ENCODE measurements at regions not wholly inside any gene's neighbourhood (a gene's known extent, or its start where the extent isn't known, plus 50 kb on each side); places are given as distances from the start of the nearest gene placed in this dataset.

DNA sequence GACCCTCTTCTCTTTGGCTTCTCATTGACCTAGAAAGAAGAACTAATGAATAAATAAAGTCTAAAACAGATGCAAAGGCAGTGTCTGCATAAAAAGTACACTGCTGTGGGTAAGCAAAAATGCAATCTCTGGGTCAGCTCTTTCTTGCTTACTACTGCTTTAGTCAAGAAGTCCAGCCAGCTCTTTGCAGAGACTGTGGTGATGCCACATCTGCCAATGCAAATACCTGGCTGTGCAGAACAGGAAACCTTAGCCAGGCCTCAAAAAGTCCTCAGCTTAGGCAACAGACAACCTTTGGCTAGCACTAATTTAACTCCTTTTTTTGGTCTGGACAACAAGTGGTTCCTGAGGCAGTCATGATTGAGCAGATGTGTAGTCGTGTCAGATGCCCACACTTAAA lies 73.6 kb upstream of the RND3 start:
- H3K27me3 ChIP-seq (replicated peaks; ENCODE audit: insufficient read depth, low read length): no peaks in the 10 kb centered on the region
- H4K20me1 ChIP-seq (ENCODE audit: insufficient read depth, low read length): no peaks in the 10 kb centered on the region
- H3K9ac ChIP-seq (ENCODE audit: low read length): no peak overlapping the region
- no peaks in the 10 kb centered on the region for H3K79me2 ChIP-seq (ENCODE audit: low read length)
- no peaks in the 10 kb centered on the region for H3K4me1 ChIP-seq (ENCODE audit: low read length)
- no peaks in the 10 kb centered on the region for H3K9me3 ChIP-seq (replicated peaks; ENCODE audit: insufficient read depth, low read length)
- DNase-seq: peak; percentile 36
- no peaks in the 10 kb centered on the region for H3K36me3 ChIP-seq (replicated peaks; ENCODE audit: insufficient read depth, low read length)
- H2AFZ ChIP-seq (ENCODE audit: low read length): no peak overlapping the region
- H3K9me2 ChIP-seq (replicated peaks; ENCODE audit: insufficient read depth, low read length): no peaks in the 10 kb centered on the region
- H3K4me3 ChIP-seq (ENCODE audit: low read length): no peak overlapping the region
- TF ChIP-seq EZH2phosphoT487 (IDR thresholded peaks at IDR 0.05; ENCODE audit: low read length) (no peak), EZH2 (optimal IDR thresholded peaks at IDR 0.05; ENCODE audit: low read depth, low read length) (no peak), CTCF (IDR thresholded peaks at IDR 0.05; ENCODE audit: low read length) (no peak)
- H3F3A ChIP-seq (ENCODE audit: insufficient read depth, low read length): no peaks in the 10 kb centered on the region
- H3K4me2 ChIP-seq (ENCODE audit: low read depth, low read length): no peak overlapping the region
- H3K27ac ChIP-seq (ENCODE audit: low read length): no peak overlapping the region

GRCh38 chr2:150557020-150557600 lies 69.6 kb upstream of the RND3 start:
- Histone ChIP-seq H3F3A (ENCODE audit: insufficient read depth, low read length) (no peaks in the 10 kb centered on the region), H3K9me2 (replicated peaks; ENCODE audit: insufficient read depth, low read length) (no peaks in the 10 kb centered on the region), H3K4me3 (ENCODE audit: low read length) (no peak overlapping the region), H3K9ac (ENCODE audit: low read length) (no peak overlapping the region), H3K36me3 (replicated peaks; ENCODE audit: insufficient read depth, low read length) (no peaks in the 10 kb centered on the region), H3K4me1 (ENCODE audit: low read length) (no peaks in the 10 kb centered on the region), H3K4me2 (ENCODE audit: low read depth, low read length) (no peak overlapping the region), H3K27me3 (replicated peaks; ENCODE audit: insufficient read depth, low read length) (no peaks in the 10 kb centered on the region), H4K20me1 (ENCODE audit: insufficient read depth, low read length) (no peaks in the 10 kb centered on the region), H3K9me3 (replicated peaks; ENCODE audit: insufficient read depth, low read length) (no peaks in the 10 kb centered on the region), H3K27ac (ENCODE audit: low read length) (no peak overlapping the region), H2AFZ (ENCODE audit: low read length) (no peak overlapping the region), H3K79me2 (ENCODE audit: low read length) (no peaks in the 10 kb centered on the region)
- DNase-seq: no peak
- TF ChIP-seq EZH2 (optimal IDR thresholded peaks at IDR 0.05; ENCODE audit: low read depth, low read length) (no peak), EZH2phosphoT487 (IDR thresholded peaks at IDR 0.05; ENCODE audit: low read length) (no peak)

DNA sequence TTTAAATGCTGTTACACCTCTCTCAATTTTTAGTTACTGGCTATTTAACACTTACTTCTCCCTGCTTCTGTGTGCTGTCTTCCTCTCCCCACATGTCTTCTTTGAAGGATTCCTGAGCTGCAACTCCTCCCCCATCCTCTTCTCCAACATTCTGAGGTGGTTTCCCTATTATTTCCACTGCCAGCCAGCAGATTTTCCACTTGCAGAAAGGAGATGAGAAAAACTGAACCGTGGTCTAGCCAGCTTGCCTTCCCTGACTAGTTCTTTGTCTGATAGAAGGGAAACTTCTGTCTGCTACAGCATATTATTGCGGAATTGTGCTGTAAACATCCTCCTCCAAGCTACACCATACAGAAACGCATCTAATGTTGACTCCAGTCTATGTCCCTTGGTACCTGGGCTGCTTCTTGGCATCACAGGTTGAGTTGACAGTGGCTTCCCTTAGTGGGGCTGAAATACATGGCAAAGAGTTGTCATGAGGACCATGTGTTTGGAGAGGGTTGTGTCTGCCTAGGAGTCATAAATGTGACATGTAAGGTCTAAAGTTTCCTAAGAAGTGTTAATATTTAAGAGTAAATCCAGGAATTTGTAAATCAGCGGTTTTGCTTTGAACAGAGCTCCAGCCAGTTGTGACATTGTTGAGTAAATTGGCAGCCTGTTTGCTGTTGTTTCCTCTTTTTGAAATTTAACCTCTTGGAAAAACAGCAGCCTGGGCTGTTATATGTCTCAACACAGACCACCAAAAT lies 68.3 kb upstream of the RND3 start:
- H3K36me3 ChIP-seq (replicated peaks; ENCODE audit: insufficient read depth, low read length): no peaks in the 10 kb centered on the region
- no peaks in the 10 kb centered on the region for H3K27me3 ChIP-seq (replicated peaks; ENCODE audit: insufficient read depth, low read length)
- H3K27ac ChIP-seq (ENCODE audit: low read length): no peak overlapping the region
- H3K4me1 ChIP-seq (ENCODE audit: low read length): no peaks in the 10 kb centered on the region
- no peak overlapping the region for H3K9ac ChIP-seq (ENCODE audit: low read length)
- no peak overlapping the region for H3K4me2 ChIP-seq (ENCODE audit: low read depth, low read length)
- H3K79me2 ChIP-seq (ENCODE audit: low read length): no peaks in the 10 kb centered on the region
- no peaks in the 10 kb centered on the region for H3F3A ChIP-seq (ENCODE audit: insufficient read depth, low read length)
- no peaks in the 10 kb centered on the region for H3K9me3 ChIP-seq (replicated peaks; ENCODE audit: insufficient read depth, low read length)
- no peak for DNase-seq
- no peak overlapping the region for H2AFZ ChIP-seq (ENCODE audit: low read length)
- no peak overlapping the region for H3K4me3 ChIP-seq (ENCODE audit: low read length)
- H3K9me2 ChIP-seq (replicated peaks; ENCODE audit: insufficient read depth, low read length): no peaks in the 10 kb centered on the region
- TF ChIP-seq EZH2phosphoT487 (IDR thresholded peaks at IDR 0.05; ENCODE audit: low read length) (no peak), CTCF (IDR thresholded peaks at IDR 0.05; ENCODE audit: low read length) (no peak), EZH2 (optimal IDR thresholded peaks at IDR 0.05; ENCODE audit: low read depth, low read length) (no peak)
- no peaks in the 10 kb centered on the region for H4K20me1 ChIP-seq (ENCODE audit: insufficient read depth, low read length)

- TF ChIP-seq EZH2 (optimal IDR thresholded peaks at IDR 0.05; ENCODE audit: low read depth, low read length): no peak
- H3K9me2 ChIP-seq (replicated peaks; ENCODE audit: insufficient read depth, low read length): no peaks in the 10 kb centered on the region
- no peaks in the 10 kb centered on the region for H3K79me2 ChIP-seq (ENCODE audit: low read length)
- no peaks in the 10 kb centered on the region for H3K9me3 ChIP-seq (replicated peaks; ENCODE audit: insufficient read depth, low read length)
- no peaks in the 10 kb centered on the region for H3K4me1 ChIP-seq (ENCODE audit: low read length)
- no peaks in the 10 kb centered on the region for H3K36me3 ChIP-seq (replicated peaks; ENCODE audit: insufficient read depth, low read length)
- no peak overlapping the region for H3K4me2 ChIP-seq (ENCODE audit: low read depth, low read length)
- H4K20me1 ChIP-seq (ENCODE audit: insufficient read depth, low read length): no peaks in the 10 kb centered on the region
- no peaks in the 10 kb centered on the region for H3F3A ChIP-seq (ENCODE audit: insufficient read depth, low read length)
- no peak overlapping the region for H3K27ac ChIP-seq (ENCODE audit: low read length)
- no peak overlapping the region for H3K4me3 ChIP-seq (ENCODE audit: low read length)
- no peak overlapping the region for H3K9ac ChIP-seq (ENCODE audit: low read length)
- no peak for DNase-seq
- no peaks in the 10 kb centered on the region for H3K27me3 ChIP-seq (replicated peaks; ENCODE audit: insufficient read depth, low read length)
- H2AFZ ChIP-seq (ENCODE audit: low read length): no peak overlapping the region
Observed at GRCh38 chr2:150554046-150554445, 66.6 kb upstream of the RND3 start.
